SK-N-SH (cell line): ENCODE measurements at regions not wholly inside any gene's neighbourhood (a gene's known extent, or its start where the extent isn't known, plus 50 kb on each side); places are given as distances from the start of the nearest gene placed in this dataset.

Experiments used
- CTCF ChIA-PET: fragments of 300-600, 350-600 bp; formaldehyde crosslinking; extraction: SDS; loops from one replicate; lab custom pipeline; 2021; lab: Yijun Ruan, JAX
- POLR2A ChIA-PET: fragments of 350-600 bp; sonication (Branson Sonifier 250); formaldehyde crosslinking; extraction: SDS; loops from one replicate; lab custom pipeline; 2020; ENCODE audit warnings: antibody characterized with exemption, inconsistent platforms; lab: Yijun Ruan, JAX
- DNase-seq: peaks from one replicate; pipeline ENCODE4 v3.0.0; 2012
- H2AFZ ChIP-seq: fragments of 200-600 bp; sonication (generic); 2 replicates; pipeline ENCODE4 v1.8.1; 2016; ENCODE audit warnings: antibody characterized with exemption, mild to moderate bottlenecking, low read depth
- H3F3A ChIP-seq: fragments of 200-600 bp; sonication (generic); replicated peaks from 2 replicates; pipeline ENCODE3; 2016; ENCODE audit warnings: antibody characterized with exemption, mild to moderate bottlenecking; ENCODE audit not compliant: insufficient read depth
- H3K27ac ChIP-seq, 2 experiments: fragments of 200-500 bp in 1 of 2; fragments of 200-600 bp in 1 of 2; sonication (Bioruptor generic) in 1 of 2; sonication (generic), shearing (Covaris generic) in 1 of 2; 2 replicates each; pipeline versions ENCODE4 v1.5.1 to v1.6.1; 2014 to 2016; ENCODE audit warnings: low read depth in 2 of 2, inconsistent platforms in 1 of 2, low read length in 1 of 2, mild to moderate bottlenecking in 1 of 2, mixed read lengths in 1 of 2
- H3K27me3 ChIP-seq: fragments of 200-600 bp; sonication (generic), shearing (Covaris generic); 2 replicates; pipeline ENCODE4 v1.6.1; 2016; ENCODE audit warnings: mixed run types; ENCODE audit not compliant: insufficient read depth
- H3K36me3 ChIP-seq, 2 experiments: fragments of 200-500 bp in 1 of 2; fragments of 200-600 bp in 1 of 2; sonication (Bioruptor generic) in 1 of 2; sonication (generic) in 1 of 2; replicated peaks in 1 of 2; 2 replicates each; pipeline versions ENCODE3 to v1.5.1; 2014 to 2016; ENCODE audit warnings: low read length in 1 of 2, mild to moderate bottlenecking in 1 of 2; ENCODE audit not compliant: insufficient read depth in 2 of 2, control insufficient read depth in 1 of 2
- H3K4me1 ChIP-seq, 2 experiments: fragments of 200-500 bp in 1 of 2; fragments of 200-600 bp in 1 of 2; sonication (Bioruptor generic) in 1 of 2; sonication (generic), shearing (Covaris generic) in 1 of 2; 2 replicates each; pipeline versions ENCODE4 v1.5.1 to v1.6.1; 2014 to 2016; ENCODE audit warnings: low read depth in 1 of 2, low read length in 1 of 2, mixed run types in 1 of 2; ENCODE audit not compliant: insufficient read depth in 2 of 2, control insufficient read depth in 1 of 2
- H3K4me2 ChIP-seq: fragments of 200-600 bp; sonication (generic), shearing (Covaris generic); 2 replicates; pipeline ENCODE4 v1.6.1; 2017; ENCODE audit warnings: mixed run types
- H3K4me3 ChIP-seq, 2 experiments: fragments of 200-500 bp in 1 of 2; fragments of 200-600 bp in 1 of 2; sonication (Bioruptor generic) in 1 of 2; sonication (generic), shearing (Covaris generic) in 1 of 2; 2 replicates each; pipeline versions ENCODE4 v1.5.1 to v1.8.1; 2014 to 2016; ENCODE audit warnings: low read depth in 2 of 2, inconsistent platforms in 1 of 2, low read length in 1 of 2, mild to moderate bottlenecking in 1 of 2, mixed read lengths in 1 of 2, moderate library complexity in 1 of 2
- H3K79me2 ChIP-seq: fragments of 200-600 bp; sonication (generic); 2 replicates; pipeline ENCODE4 v1.8.1; 2017; ENCODE audit warnings: mild to moderate bottlenecking; ENCODE audit not compliant: insufficient read depth
- H3K9ac ChIP-seq: fragments of 200-600 bp; sonication (generic); 2 replicates; pipeline ENCODE4 v1.6.1; 2017; ENCODE audit warnings: mixed run types
- H3K9me2 ChIP-seq: fragments of 200-600 bp; sonication (generic); 2 replicates; pipeline ENCODE4 v1.6.1; 2017; ENCODE audit warnings: mixed run types
- H3K9me3 ChIP-seq: fragments of 200-600 bp; sonication (generic); 2 replicates; pipeline ENCODE4 v1.6.1; 2017; ENCODE audit warnings: mixed run types, mild to moderate bottlenecking, moderate library complexity
- H4K20me1 ChIP-seq: fragments of 200-600 bp; sonication (generic); 2 replicates; pipeline ENCODE4 v1.6.1; 2017; ENCODE audit warnings: mild to moderate bottlenecking, mixed run types; ENCODE audit not compliant: insufficient read depth
- GATA2 ChIP-seq: sonication (generic); formaldehyde crosslinking; IDR thresholded peaks from 2 replicates; pipeline ENCODE4 v1.5.0; 2020; ENCODE audit warnings: mild to moderate bottlenecking, missing genetic modification reagents
- IRF3 ChIP-seq: fragments of 150-350 bp; IDR thresholded peaks from 2 replicates; pipeline ENCODE4 v1.6.1; 2016; ENCODE audit warnings: mild to moderate bottlenecking, low read depth, low read length
- NFIC ChIP-seq: IDR thresholded peaks from 2 replicates; pipeline ENCODE4 v1.4.0; 2012; ENCODE audit warnings: borderline replicate concordance
- POLR2AphosphoS5 ChIP-seq: IDR thresholded peaks from 2 replicates; pipeline ENCODE4 v1.6.1; 2012; ENCODE audit warnings: low read depth, low read length
- RCOR1 ChIP-seq: fragments of 150-350 bp; IDR thresholded peaks from 2 replicates; pipeline ENCODE4 v1.6.1; 2017; ENCODE audit warnings: antibody characterized with exemption, low read length
- RFX5 ChIP-seq: IDR thresholded peaks from 2 replicates; pipeline ENCODE4 v1.6.1; 2012; ENCODE audit warnings: mild to moderate bottlenecking, improper control_type of control experiment, low read length
- RXRA ChIP-seq: IDR thresholded peaks from 2 replicates; pipeline ENCODE4 v1.4.0; 2012; ENCODE audit warnings: low read depth, mild to moderate bottlenecking, borderline replicate concordance
- SIN3A ChIP-seq: IDR thresholded peaks from 2 replicates; pipeline ENCODE4 v1.6.1; 2012; ENCODE audit warnings: low read depth, mild to moderate bottlenecking, low read length, moderate library complexity, borderline replicate concordance
- SMC3 ChIP-seq: IDR thresholded peaks from 2 replicates; pipeline ENCODE4 v1.6.1; 2012; ENCODE audit warnings: low read depth, low read length, improper control_type of control experiment
- TAF1 ChIP-seq: IDR thresholded peaks from 2 replicates; pipeline ENCODE4 v1.6.1; 2012; ENCODE audit warnings: low read depth, mild to moderate bottlenecking, low read length, moderate library complexity, borderline replicate concordance
- USF1 ChIP-seq: IDR thresholded peaks from 2 replicates; pipeline ENCODE4 v1.4.0; 2012; ENCODE audit warnings: low read depth, borderline replicate concordance
- WGBS: methylation state at CpG from one replicate; pipeline ENCODE4 v1.1.6; 2017; ENCODE audit warnings: low lambda C conversion rate; 5-methylcytosine and 5-hydroxymethylcytosine counted together

- 61% methylated on average over 3 of the region's 3 CpGs for WGBS
- Histone ChIP-seq H3K9me3 (no peaks in the 10 kb centered on the region), H3K36me3 (no peaks in the 10 kb centered on the region), H2AFZ (no peak overlapping the region), H3K4me3 (no peak overlapping the region), H3K4me2 (no peak overlapping the region), H3K27me3 (no peaks in the 10 kb centered on the region), H3K79me2 (no peaks in the 10 kb centered on the region), H3K4me1 (peaks cover 0 to 4% of the 10 kb centered on the region in 2 experiments; a peak in 1 of 4 replicates), H3F3A (peaks cover 2% of the 10 kb centered on the region), H3K9ac (no peak overlapping the region), H3K9me2 (no peaks in the 10 kb centered on the region), H3K27ac (no peak overlapping the region), H4K20me1 (no peaks in the 10 kb centered on the region)
- ChIA-PET POLR2A (no interaction called here), CTCF (no interaction called here)
- TF ChIP-seq POLR2AphosphoS5: no peak
- no peak for TF ChIP-seq NFIC
- no peak for DNase-seq
Observed at GRCh38 chr12:105928436-105928835, 210.3 kb downstream of the NUAK1 start.

- Histone ChIP-seq H3K27me3 (no peaks in the 10 kb centered on the region), H4K20me1 (no peaks in the 10 kb centered on the region), H2AFZ (no peak overlapping the region), H3K27ac (no peak overlapping the region), H3K4me2 (no peak overlapping the region), H3K9me2 (no peaks in the 10 kb centered on the region), H3K36me3 (no peaks in the 10 kb centered on the region), H3K9me3 (no peaks in the 10 kb centered on the region), H3K9ac (no peak overlapping the region), H3F3A (no peaks in the 10 kb centered on the region), H3K4me1 (peaks cover 0 to 9% of the 10 kb centered on the region in 2 experiments; a peak in 2 of 4 replicates), H3K4me3 (no peak overlapping the region), H3K79me2 (no peaks in the 10 kb centered on the region)
- ChIA-PET CTCF (no interaction called here), POLR2A (no interaction called here)
- TF ChIP-seq RXRA: no peak
- TF ChIP-seq SIN3A: no peak
- TF ChIP-seq RCOR1: no peak
- no peak for TF ChIP-seq IRF3
- TF ChIP-seq NFIC: no peak
- no peak for TF ChIP-seq USF1
- no peak for TF ChIP-seq TAF1
- TF ChIP-seq GATA2 (CRISPR knock-in tag): no peak
- no peak for TF ChIP-seq SMC3
- no peak for TF ChIP-seq RFX5
- no peak for DNase-seq
- 100% methylated on average over 1 of the region's 1 CpG for WGBS
Observed at GRCh38 chr12:105929192-105929591, 209.6 kb downstream of the NUAK1 start.
